Mesothelial cell of epicardium (in vitro differentiated cells): ENCODE measurements at regions not wholly inside any gene's neighbourhood (a gene's known extent, or its start where the extent isn't known, plus 50 kb on each side); places are given as distances from the start of the nearest gene placed in this dataset.

Source experiments
- DNase-seq, 2 experiments: peaks; one replicate each; pipeline ENCODE4 v3.0.0; 2021; ENCODE audit warnings: low spot score in 2 of 2; ENCODE audit not compliant: unreplicated experiment in 2 of 2
- H3K27ac Mint-ChIP-seq: 2 replicates; pipeline ENCODE4 v1.8.0; 2021; ENCODE audit warnings: mixed read lengths
- H3K27me3 Mint-ChIP-seq: 2 replicates; pipeline ENCODE4 v1.8.0; 2021; ENCODE audit warnings: low read depth, mixed read lengths
- H3K36me3 Mint-ChIP-seq: 2 replicates; pipeline ENCODE4 v1.8.0; 2021; ENCODE audit warnings: mixed read lengths
- H3K4me1 Mint-ChIP-seq: 2 replicates; pipeline ENCODE4 v1.8.0; 2021; ENCODE audit warnings: mixed read lengths
- H3K4me3 Mint-ChIP-seq: 2 replicates; pipeline ENCODE4 v1.8.0; 2021; ENCODE audit warnings: mild to moderate bottlenecking, moderate library complexity, mixed read lengths
- H3K9me3 Mint-ChIP-seq: 2 replicates; pipeline ENCODE4 v1.8.0; 2021; ENCODE audit warnings: mixed read lengths
- CTCF ChIP-seq: fragments of 200-600 bp; sonication (generic); IDR thresholded peaks from one replicate; pipeline ENCODE4 v1.5.0; 2021; ENCODE audit warnings: antibody characterized with exemption; ENCODE audit not compliant: unreplicated experiment

DNA sequence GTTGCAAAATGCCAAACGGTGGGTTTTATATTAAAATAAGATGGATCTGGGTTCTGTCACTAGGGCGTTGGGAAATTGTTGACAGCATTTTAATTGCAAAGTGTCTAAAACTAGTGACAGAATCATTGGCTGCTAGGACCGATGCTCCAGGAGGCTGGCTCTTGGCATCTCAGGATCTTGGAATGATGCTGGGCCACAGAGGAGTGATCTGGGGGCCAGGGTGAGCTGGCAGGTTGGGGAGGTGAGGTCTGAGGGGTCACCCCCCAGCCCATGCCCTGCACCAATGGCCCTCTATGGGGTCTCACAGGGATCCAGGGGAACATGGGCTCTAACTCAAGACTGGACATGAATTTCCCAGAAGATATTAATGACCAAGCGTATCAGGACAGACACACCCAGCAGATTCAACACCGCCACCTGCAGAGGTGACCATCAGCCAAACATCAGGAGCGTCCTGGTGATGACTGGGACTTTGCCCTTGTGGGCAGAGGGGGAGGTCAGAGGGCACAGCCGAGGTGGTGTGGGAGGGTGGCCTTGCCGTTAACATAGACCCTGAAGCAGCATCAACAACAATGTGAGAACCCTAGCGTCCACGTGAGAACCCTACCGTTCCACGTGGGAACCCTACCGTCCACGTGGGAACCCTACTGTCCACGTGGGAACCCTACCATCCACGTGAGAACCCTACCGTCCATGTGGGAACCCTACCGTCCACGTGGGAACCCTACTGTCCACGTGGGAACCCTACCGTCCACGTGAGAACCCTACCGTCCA, 89.0 kb upstream of the PPP2R2D start:
- Mint-ChIP-seq H3K36me3 (no peaks in the 10 kb centered on the region), H3K4me3 (no peak overlapping the region), H3K27me3 (peaks cover 37% of the 10 kb centered on the region), H3K9me3 (no peaks in the 10 kb centered on the region), H3K27ac (no peak overlapping the region), H3K4me1 (no peaks in the 10 kb centered on the region)
- DNase-seq: peak in 1 of 2 experiments; percentile 7
- no peak for TF ChIP-seq CTCF

GRCh38 chr10:131812736-131813604, 87.8 kb upstream of the PPP2R2D start:
- Mint-ChIP-seq H3K36me3 (no peaks in the 10 kb centered on the region), H3K4me3 (no peak overlapping the region), H3K27ac (no peak overlapping the region), H3K9me3 (no peaks in the 10 kb centered on the region), H3K27me3 (peaks cover 47% of the 10 kb centered on the region), H3K4me1 (no peaks in the 10 kb centered on the region)
- no peak for TF ChIP-seq CTCF
- peak in 1 of 2 experiments; percentile 17 for DNase-seq

DNA sequence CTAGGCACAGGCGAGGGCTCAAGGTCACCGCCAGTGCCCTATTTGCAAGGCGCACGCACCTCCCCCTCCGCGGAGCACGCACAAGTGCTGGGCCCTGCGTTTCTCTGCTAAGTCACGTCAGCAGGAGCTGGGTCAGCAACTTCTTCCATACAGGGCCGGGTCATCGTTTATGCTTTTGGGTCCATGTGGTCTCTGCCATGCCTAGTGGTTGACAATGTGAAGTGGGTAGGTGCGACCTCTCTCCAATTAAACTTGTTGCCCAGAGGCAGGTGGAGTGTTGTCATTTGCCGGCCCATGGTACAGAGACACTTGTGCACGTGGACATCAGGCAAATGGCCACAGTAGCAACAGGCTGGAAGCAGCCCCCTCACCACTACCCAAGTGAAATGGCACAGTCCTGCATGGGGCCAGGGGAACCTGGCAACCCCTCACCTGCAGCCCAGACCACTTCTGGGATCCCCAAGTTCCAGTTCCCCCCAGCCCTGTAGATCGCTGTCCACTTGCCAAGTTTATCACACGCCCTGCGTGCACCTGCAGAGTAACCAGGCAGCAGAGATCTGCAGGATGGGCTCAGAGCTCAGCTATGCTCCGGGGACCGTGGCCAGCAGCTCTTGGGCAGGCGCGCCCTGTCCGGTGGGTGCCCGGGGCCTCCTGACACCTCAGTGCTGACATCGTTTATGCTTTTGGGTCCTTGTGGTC, 86.1 kb upstream of the PPP2R2D start:
- Mint-ChIP-seq H3K9me3 (no peaks in the 10 kb centered on the region), H3K27me3 (peaks cover 37% of the 10 kb centered on the region), H3K4me1 (no peaks in the 10 kb centered on the region), H3K27ac (no peak overlapping the region), H3K4me3 (no peak overlapping the region), H3K36me3 (no peaks in the 10 kb centered on the region)
- peak in 1 of 2 experiments; percentile 36 for DNase-seq
- no peak for TF ChIP-seq CTCF

DNA sequence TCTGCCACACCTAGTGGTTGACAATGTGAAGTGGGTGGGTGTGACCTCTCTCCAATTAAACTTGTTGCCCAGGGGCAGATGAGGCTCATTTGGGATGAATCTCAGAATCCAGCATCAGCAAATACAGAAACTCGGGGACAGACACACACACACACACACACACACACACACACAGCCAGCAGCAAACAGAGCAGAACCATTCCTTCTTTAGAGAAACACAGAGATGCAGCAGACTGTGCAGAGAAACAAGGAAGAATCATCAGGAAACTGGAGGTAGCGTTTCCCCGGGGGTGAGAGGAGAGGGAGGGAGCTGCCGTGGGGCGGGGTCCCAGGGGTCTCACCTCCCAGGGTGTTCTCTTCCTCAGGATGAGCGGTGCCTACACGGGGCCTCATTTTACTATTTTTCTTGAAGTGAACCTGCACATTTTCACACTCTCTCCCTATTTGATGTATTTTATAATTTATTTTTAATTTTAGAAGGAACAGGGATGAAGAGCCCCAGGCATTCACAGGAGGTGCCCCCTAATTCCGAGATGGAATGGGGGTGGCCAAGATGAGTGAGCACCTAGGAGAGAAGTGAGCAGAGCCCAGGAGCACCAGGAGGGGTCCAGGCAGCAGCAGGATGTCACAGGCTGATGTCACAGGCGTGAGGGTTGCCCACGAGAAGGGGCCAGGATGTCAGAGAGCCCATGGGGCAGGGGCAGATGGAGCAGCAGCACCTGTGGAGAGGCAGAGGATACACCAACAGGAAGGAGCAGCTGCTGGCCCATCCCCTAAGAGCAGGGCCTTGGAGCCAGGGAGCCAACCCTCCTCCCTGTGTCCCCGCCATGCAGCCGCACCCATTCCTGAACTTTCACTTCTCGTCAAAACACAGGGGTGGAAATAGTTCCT, 85.3 kb upstream of the PPP2R2D start:
- Mint-ChIP-seq H3K9me3 (no peaks in the 10 kb centered on the region), H3K27me3 (peaks cover 30% of the 10 kb centered on the region), H3K36me3 (no peaks in the 10 kb centered on the region), H3K27ac (no peak overlapping the region), H3K4me3 (no peak overlapping the region), H3K4me1 (no peaks in the 10 kb centered on the region)
- no peak for TF ChIP-seq CTCF
- DNase-seq: peak in 1 of 2 experiments; percentile 17

- Mint-ChIP-seq H3K9me3 (no peaks in the 10 kb centered on the region), H3K4me3 (no peak overlapping the region), H3K4me1 (no peaks in the 10 kb centered on the region), H3K27me3 (peaks cover 28% of the 10 kb centered on the region), H3K27ac (no peak overlapping the region), H3K36me3 (no peaks in the 10 kb centered on the region)
- TF ChIP-seq CTCF: no peak
- peak in 1 of 2 experiments; percentile 11 for DNase-seq
These were observed 84.5 kb upstream of the PPP2R2D start for GRCh38 chr10:131816157-131816775.
